ENCODE measurements at regions not wholly inside any gene's neighbourhood (a gene's known extent, or its start where the extent isn't known, plus 50 kb on each side); places are given as distances from the start of the nearest gene placed in this dataset.

DNA sequence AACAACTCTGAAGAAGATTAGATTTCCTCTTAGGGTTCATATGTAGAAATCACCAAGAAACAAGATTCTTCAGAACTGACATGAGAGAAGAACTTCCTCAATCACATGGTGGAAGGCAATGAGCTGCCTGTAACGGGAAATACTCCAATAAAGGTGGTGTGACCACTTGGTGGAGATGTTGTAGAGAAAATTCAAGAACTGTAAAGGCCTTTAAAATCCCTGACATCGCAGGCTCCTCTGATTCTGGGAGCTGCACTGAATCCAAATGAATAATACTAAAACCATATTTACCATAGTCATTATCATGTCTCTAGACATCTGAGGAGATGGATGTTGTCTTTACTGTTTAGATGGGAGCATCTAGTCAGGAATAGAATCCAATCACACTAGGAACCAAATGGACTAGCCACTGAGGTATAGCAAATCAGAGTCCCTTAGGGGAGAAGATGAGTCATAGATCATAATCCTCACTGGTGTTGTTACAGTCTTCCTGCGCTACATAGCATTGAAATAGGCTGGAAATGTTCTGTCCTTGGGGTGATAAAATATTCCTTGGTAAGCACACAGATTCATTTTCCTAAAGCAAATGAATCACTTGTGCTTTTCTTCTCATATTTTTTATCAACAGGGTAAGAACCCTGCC lies 321.6 kb upstream of the TENM4 start:
- no peak for DNase-seq

DNA sequence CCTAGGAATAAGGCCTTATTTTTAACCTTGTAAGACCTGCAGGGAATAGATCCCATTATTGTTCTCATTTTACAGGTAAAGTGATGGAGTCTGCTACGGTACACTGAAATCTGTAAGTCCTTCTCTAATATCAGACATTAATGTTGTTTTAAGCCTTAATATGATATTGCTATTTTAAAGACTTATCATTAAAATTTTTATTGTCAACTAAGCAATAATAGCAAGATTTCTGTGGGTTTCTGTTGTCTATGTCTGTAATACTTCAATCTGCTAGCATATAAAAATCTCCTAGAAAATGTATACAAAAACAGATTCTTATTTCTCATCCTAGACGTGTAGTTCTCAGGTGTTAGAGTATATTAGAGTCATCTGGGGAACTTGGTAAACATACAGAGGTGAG lies 317.5 kb upstream of the TENM4 start:
- DNase-seq: no peak

- no peak for DNase-seq
Observed at GRCh38 chr11:79747406-79747805, 306.6 kb upstream of the TENM4 start.

DNA sequence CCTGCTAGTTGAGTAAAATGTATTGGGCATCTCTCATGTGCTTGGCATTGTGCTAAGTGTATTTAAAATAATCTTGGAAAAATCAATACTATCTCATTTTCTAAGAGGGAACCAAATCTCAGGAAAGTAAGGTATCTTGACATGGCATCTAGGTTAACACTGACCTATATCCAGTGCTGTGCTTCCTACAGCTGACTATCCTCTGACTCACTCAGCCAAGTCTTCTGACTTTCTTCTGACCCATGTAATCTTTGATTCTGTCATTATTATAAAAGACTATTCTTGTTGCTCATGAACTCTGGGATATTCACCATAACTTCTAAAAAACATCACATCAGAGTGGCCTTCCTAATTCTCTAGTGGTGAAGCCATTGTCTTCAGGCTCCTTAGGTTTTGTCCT lies 304.1 kb upstream of the TENM4 start:
- DNase-seq: no peak

- no peak for DNase-seq
Observed at GRCh38 chr11:79742176-79742575, 301.3 kb upstream of the TENM4 start.

GRCh38 chr11:79739591-79739990 lies 298.8 kb upstream of the TENM4 start:
- no peak for DNase-seq

DNA sequence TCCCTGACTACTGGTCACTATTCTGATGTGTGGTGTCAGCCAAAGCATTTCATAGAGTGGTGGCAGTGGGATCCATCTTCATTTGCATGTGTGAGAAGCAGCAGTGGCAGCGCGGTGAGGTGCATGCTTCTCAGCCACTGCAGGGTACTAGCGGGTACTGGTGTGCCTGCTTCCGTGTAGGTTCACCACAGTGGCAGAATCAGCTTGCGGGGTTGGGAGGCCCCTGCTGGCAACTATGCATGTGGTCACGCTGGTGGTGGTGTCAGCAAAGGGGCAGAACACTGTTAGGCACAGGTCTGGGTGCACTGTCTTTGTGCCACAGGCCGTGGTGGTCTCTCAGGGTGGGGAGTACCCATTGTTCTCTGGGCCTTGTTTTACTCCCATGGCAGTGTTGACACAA lies 286.4 kb upstream of the TENM4 start:
- DNase-seq: no peak

GRCh38 chr11:79720115-79720514 lies 279.3 kb upstream of the TENM4 start:
- DNase-seq: no peak

- DNase-seq: peak; percentile 59
Observed at GRCh38 chr11:79708319-79708932, 267.6 kb upstream of the TENM4 start.

- no peak for DNase-seq
Observed at GRCh38 chr11:79705648-79706047, 264.8 kb upstream of the TENM4 start.

GRCh38 chr11:79702303-79702702 lies 261.5 kb upstream of the TENM4 start:
- DNase-seq: no peak

DNA sequence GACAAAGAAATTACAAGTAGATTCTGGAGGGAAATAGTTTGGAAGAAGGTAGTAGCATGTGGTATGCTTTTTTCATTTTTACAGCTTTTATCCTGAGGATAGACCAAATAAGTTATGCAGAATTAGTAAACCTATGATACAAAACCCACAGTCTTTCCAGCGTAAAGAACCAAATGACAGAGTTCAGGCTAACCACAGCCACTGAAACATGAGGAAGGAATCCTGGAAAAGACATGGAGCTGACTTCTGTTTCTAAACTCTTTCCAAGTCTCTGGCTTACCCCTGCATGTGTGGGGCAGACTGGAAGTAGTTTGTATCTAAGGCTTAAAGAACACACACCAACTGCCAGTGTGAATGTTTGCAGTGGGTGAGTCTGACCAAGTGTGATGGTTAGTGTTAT lies 258.4 kb upstream of the TENM4 start:
- no peak for DNase-seq

DNA sequence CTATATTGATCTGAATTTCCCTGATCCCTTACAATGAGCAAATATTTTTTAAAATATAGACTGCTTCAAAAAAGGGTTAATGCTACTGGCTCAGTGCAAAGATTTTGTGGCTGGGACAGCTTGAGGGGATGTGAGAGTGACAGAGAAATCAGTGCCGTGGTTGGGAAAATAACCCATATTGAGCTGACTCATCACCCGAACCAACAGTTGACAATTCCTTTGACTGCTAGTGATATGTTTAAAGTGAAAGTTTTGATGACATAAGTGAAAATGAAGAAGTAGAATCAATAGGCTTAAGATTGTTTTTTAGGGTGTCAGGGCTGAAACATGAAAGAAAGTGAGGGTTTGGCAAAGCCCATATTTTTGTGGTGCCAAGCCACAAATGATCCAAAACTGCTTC lies 257.1 kb upstream of the TENM4 start:
- DNase-seq: no peak

GRCh38 chr11:79694368-79694767 lies 253.5 kb upstream of the TENM4 start:
- no peak for DNase-seq

- no peak for DNase-seq
Observed at GRCh38 chr11:79691445-79691844, 250.6 kb upstream of the TENM4 start.

GRCh38 chr11:79686703-79687419 lies 246.0 kb upstream of the TENM4 start:
- DNase-seq: no peak

- DNase-seq: no peak
Observed at GRCh38 chr11:79683930-79684329, 243.1 kb upstream of the TENM4 start.

DNA sequence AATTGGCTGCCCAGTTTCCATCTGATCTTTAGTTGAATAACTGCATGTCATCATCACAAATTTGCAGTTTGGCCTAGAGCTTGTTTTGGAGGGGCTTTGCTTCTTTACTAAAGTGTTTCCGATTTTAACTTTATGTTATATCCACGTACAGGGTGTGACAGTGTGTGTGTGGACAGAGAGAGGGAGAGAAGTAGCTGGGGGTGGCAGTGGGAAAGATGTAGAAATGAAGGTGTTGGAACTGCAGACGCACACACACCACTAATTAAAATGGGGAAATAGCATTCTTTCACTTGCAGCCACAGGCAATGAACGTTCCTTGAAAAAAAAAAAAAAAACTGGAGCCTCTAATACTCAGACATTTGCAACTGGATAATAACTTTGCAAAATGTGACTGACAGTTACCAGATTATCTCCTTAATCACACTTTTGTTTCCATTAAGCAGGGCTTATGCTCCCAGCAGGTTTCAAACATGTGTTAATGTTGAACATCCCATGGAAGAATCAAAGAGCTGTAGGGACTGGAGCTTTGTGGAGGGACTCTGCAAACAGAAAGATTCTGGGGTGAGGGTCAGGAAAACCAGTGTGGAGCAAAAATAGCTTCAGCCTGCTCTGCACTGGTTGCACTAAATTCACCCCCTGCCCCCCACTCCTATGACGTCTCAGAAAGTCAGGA lies 238.1 kb upstream of the TENM4 start:
- DNase-seq: no peak

- no peak for DNase-seq
Observed at GRCh38 chr11:79676396-79676795, 235.6 kb upstream of the TENM4 start.

GRCh38 chr11:79675081-79675480 lies 234.3 kb upstream of the TENM4 start:
- DNase-seq: no peak

GRCh38 chr11:79672786-79673185 lies 232.0 kb upstream of the TENM4 start:
- no peak for DNase-seq

DNA sequence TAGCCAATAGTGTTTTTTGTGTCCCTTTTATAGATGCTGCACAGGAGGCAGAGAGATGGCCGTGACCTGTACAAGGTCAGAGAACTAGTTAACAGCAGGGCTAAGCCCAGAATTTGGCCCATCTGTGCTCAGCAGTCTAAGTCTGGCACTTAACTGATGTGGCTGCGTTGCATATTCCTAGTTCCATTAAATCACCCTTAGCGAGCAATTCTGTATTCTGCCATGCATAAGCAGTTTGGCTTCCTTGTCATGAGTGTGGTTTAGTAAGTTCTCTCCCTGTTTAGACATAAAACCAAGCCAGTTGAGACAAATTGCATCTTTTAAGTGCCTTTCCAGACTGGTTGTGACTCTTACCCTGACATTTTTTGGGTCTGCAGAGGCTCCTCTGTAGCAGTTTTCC lies 230.6 kb upstream of the TENM4 start:
- no peak for DNase-seq

DNA sequence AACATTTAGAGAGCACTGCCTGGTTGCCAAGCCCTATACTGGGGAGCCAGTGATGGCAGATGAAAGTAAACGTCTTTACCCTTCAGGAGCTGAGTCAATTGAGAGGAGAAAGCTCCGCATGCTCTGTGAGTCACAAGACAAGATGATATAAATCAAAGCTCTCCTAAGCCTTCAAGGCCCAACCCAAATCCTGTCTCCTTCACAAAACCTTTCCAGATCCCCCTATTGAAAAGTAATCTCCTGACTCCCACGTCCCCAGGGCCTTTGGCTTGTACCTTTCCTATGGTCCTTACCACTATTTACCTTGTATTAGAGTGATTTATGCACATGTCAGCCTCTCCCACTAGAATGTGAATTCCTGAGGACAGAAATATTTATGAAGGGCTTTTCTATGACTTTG lies 230.1 kb upstream of the TENM4 start:
- DNase-seq: no peak

- no peak for DNase-seq
Observed at GRCh38 chr11:79668575-79668974, 227.7 kb upstream of the TENM4 start.

All from NCI-H510A treated with DMSO at 0.1 percent for 48 hours (cell line).